Activated T-cell treated with anti-CD3 and anti-CD28 coated beads for 48 hours (primary cell): ENCODE measurements at regions not wholly inside any gene's neighbourhood (a gene's known extent, or its start where the extent isn't known, plus 50 kb on each side); places are given as distances from the start of the nearest gene placed in this dataset.

Experiments
- DNase-seq: peaks from one replicate; pipeline ENCODE4 v3.0.0-alpha.2; 2020; ENCODE audit warnings: low read depth

- DNase-seq = no peak
Observed at GRCh38 chr6:43903739-43904290, 133.8 kb downstream of the VEGFA start.

- no peak for DNase-seq
Observed at GRCh38 chr6:43901733-43902230, 131.8 kb downstream of the VEGFA start.

- DNase-seq = no peak
Observed at GRCh38 chr6:43900916-43901732, 131.1 kb downstream of the VEGFA start.

GRCh38 chr6:43900560-43900915 lies 130.5 kb downstream of the VEGFA start:
- DNase-seq = no peak

- DNase-seq = no peak
Observed at GRCh38 chr6:43899830-43900229, 129.8 kb downstream of the VEGFA start.

GRCh38 chr6:43898358-43899131 lies 128.5 kb downstream of the VEGFA start:
- no peak for DNase-seq

GRCh38 chr6:43897571-43898302 lies 127.7 kb downstream of the VEGFA start:
- DNase-seq = no peak

GRCh38 chr6:43896329-43897255 lies 126.6 kb downstream of the VEGFA start:
- no peak for DNase-seq

GRCh38 chr6:43895656-43896328 lies 125.8 kb downstream of the VEGFA start:
- DNase-seq = no peak

GRCh38 chr6:43893073-43893472 lies 123.1 kb downstream of the VEGFA start:
- no peak for DNase-seq

GRCh38 chr6:43891072-43891870 lies 121.3 kb downstream of the VEGFA start:
- DNase-seq = no peak

- DNase-seq = no peak
Observed at GRCh38 chr6:43890197-43891062, 120.4 kb downstream of the VEGFA start.

GRCh38 chr6:43887906-43888683 lies 118.1 kb downstream of the VEGFA start:
- no peak for DNase-seq

GRCh38 chr6:43887340-43887858 lies 117.4 kb downstream of the VEGFA start:
- no peak for DNase-seq

- no peak for DNase-seq
Observed at GRCh38 chr6:43886717-43887339, 116.8 kb downstream of the VEGFA start.

GRCh38 chr6:43886067-43886461 lies 116.1 kb downstream of the VEGFA start:
- no peak for DNase-seq

GRCh38 chr6:43885399-43886066 lies 115.5 kb downstream of the VEGFA start:
- DNase-seq = no peak
